HL-60 (cell line): ENCODE measurements at regions not wholly inside any gene's neighbourhood (a gene's known extent, or its start where the extent isn't known, plus 50 kb on each side); places are given as distances from the start of the nearest gene placed in this dataset.

Experiments used
- DNase-seq, 2 experiments: peaks; one replicate each; pipeline ENCODE4 v3.0.0-alpha.2; 2010 to 2020; ENCODE audit warnings: low read depth in 1 of 2, low spot score in 1 of 2
- H3K27ac ChIP-seq: fragments of 250-450 bp; sonication (Bioruptor Pico); replicated peaks from 2 replicates; pipeline ENCODE4 v1.5.1; 2020; ENCODE audit warnings: mild to moderate bottlenecking, moderate library complexity
- H3K27me3 ChIP-seq: fragments of 250-450 bp; sonication (Bioruptor Pico); 2 replicates; pipeline ENCODE4 v1.5.1; 2021; ENCODE audit warnings: mild to moderate bottlenecking, moderate library complexity; ENCODE audit not compliant: insufficient read depth, poor library complexity, severe bottlenecking
- H3K4me3 ChIP-seq: replicated peaks from 2 replicates; pipeline ENCODE4 v1.5.1; 2011; ENCODE audit warnings: mild to moderate bottlenecking, control low read depth, low read length; ENCODE audit not compliant: insufficient read depth
- CTCF ChIP-seq: IDR thresholded peaks from one replicate; pipeline ENCODE4 v1.5.1; 2011; ENCODE audit warnings: low read length, control low read depth, inconsistent platforms; ENCODE audit not compliant: insufficient read depth
- GABPA ChIP-seq: IDR thresholded peaks from 2 replicates; pipeline ENCODE4 v1.6.1; 2012; ENCODE audit warnings: low read depth
- POLR2AphosphoS5 ChIP-seq: IDR thresholded peaks from 2 replicates; pipeline ENCODE4 v1.6.1; 2012; ENCODE audit warnings: low read depth
- REST ChIP-seq: IDR thresholded peaks from 2 replicates; pipeline ENCODE4 v1.6.1; 2012; ENCODE audit warnings: low read depth; ENCODE audit not compliant: insufficient replicate concordance
- SPI1 ChIP-seq: IDR thresholded peaks from 2 replicates; pipeline ENCODE4 v1.6.1; 2012; ENCODE audit warnings: low read depth, mild to moderate bottlenecking, borderline replicate concordance

- no peaks in the 10 kb centered on the region for H3K27me3 ChIP-seq
- TF ChIP-seq GABPA (no peak), REST (no peak), POLR2AphosphoS5 (no peak), CTCF (no peak), SPI1 (no peak)
- no peak for DNase-seq
- no peak overlapping the region for H3K4me3 ChIP-seq
- no peak overlapping the region for H3K27ac ChIP-seq
Measured at GRCh38 chr9:107727086-107727780, 237.7 kb upstream of the KLF4 start.

GRCh38 chr9:107723015-107723414 is 233.4 kb upstream of the KLF4 start:
- TF ChIP-seq SPI1 (no peak), GABPA (no peak), POLR2AphosphoS5 (no peak), CTCF (no peak), REST (no peak)
- H3K27ac ChIP-seq, result no peak overlapping the region
- no peak overlapping the region for H3K4me3 ChIP-seq
- no peaks in the 10 kb centered on the region for H3K27me3 ChIP-seq
- no peak for DNase-seq

- no peak for DNase-seq
- TF ChIP-seq SPI1, result no peak
- no peak for TF ChIP-seq POLR2AphosphoS5
- TF ChIP-seq CTCF, result no peak
- no peak for TF ChIP-seq REST
- no peak for TF ChIP-seq GABPA
- Histone ChIP-seq H3K27ac (no peak overlapping the region), H3K4me3 (no peak overlapping the region), H3K27me3 (no peaks in the 10 kb centered on the region)
Measured at GRCh38 chr9:107721705-107722245, 232.2 kb upstream of the KLF4 start.
